Coronary artery (tissue), 2 donors: ENCODE measurements at regions not wholly inside any gene's neighbourhood (a gene's known extent, or its start where the extent isn't known, plus 50 kb on each side); places are given as distances from the start of the nearest gene placed in this dataset.

ENCODE experiments used
- DNase-seq: peaks from one replicate; pipeline ENCODE4 v3.0.0-alpha.2; 2017; ENCODE audit warnings: low spot score
- H3K27ac ChIP-seq, 2 donors: fragments of 200-600 bp; sonication (generic); one replicate each; pipeline ENCODE4 v1.5.1; 2016 to 2019
- H3K4me3 ChIP-seq: fragments of 200-600 bp; sonication (generic); 2 replicates; pipeline ENCODE4 v1.5.1; 2016; ENCODE audit warnings: mild to moderate bottlenecking, moderate library complexity
- CTCF ChIP-seq: fragments of 200-600 bp; sonication (generic); IDR thresholded peaks from one replicate; pipeline ENCODE4 v1.5.1; 2019; ENCODE audit warnings: antibody characterized with exemption

DNA sequence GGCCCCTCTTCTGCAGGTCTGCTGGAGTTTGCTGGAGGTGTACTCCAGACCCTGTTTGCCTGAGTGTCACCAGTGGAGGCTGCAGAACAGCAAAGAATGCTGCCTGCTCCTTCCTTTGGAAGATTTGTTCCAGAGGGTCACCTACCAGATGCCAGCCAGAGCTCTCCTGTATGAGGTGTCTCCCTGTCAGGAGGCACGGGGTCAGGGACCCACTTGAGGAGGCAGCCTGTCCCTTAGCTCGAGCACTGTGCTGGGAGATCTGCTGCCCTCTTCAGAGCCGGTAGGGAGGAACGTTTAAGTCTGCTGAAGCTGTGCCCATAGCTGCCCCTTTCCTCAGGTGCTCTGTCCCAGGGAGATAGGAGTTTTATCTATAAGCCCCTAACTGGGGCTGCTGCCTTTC lies 207.9 kb downstream of the FAT3 start:
- DNase-seq = no peak
- Histone ChIP-seq H3K4me3 (no peak overlapping the region), H3K27ac (no peak overlapping the region)
- no peak for TF ChIP-seq CTCF

- DNase-seq = no peak
- no peak overlapping the region for H3K4me3 ChIP-seq
Measured at GRCh38 chr11:92436034-92436920, 211.7 kb downstream of the FAT3 start.

DNA sequence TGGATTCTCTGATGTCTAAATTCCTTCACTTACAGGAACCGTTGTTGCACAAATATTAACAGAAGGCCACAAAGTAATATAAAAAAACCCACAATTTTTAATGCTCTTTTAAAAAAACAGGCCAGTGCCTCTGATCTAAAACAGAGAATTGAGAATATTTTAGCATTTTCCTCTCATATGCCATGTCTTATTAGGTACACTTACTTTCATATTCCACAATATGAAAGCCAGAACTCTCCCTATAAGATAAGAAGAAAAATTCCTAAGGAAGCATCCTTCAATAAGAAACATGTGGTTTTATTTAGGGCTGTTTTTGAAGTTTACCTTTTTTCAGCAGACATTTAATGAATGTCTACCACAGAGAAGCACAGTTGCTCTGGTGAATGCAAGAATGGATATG lies 214.5 kb downstream of the FAT3 start:
- no peak overlapping the region for H3K4me3 ChIP-seq
- DNase-seq = no peak
- H3K27ac ChIP-seq = no peak overlapping the region
- TF ChIP-seq CTCF = no peak

More at GRCh38 chr11:92436034-92436920, 211.7 kb downstream of the FAT3 start:
- no peak overlapping the region for H3K27ac ChIP-seq
- TF ChIP-seq CTCF = no peak

- no peak overlapping the region for H3K27ac ChIP-seq
- no peak for DNase-seq
- no peak overlapping the region for H3K4me3 ChIP-seq
- TF ChIP-seq CTCF = no peak
Measured at GRCh38 chr11:92440701-92441442, 216.3 kb downstream of the FAT3 start.

GRCh38 chr11:92441443-92441726 lies 216.8 kb downstream of the FAT3 start:
- DNase-seq = no peak
- TF ChIP-seq CTCF = no peak
- no peak overlapping the region for H3K27ac ChIP-seq
- no peak overlapping the region for H3K4me3 ChIP-seq

GRCh38 chr11:92443199-92443598 lies 218.6 kb downstream of the FAT3 start:
- no peak overlapping the region for H3K4me3 ChIP-seq
- no peak overlapping the region for H3K27ac ChIP-seq
- no peak for DNase-seq
- TF ChIP-seq CTCF = no peak

GRCh38 chr11:92447586-92447985 lies 223.0 kb downstream of the FAT3 start:
- DNase-seq = no peak
- Histone ChIP-seq H3K4me3 (no peak overlapping the region), H3K27ac (no peak overlapping the region)
- TF ChIP-seq CTCF = no peak
